Medulla oblongata (tissue), 1 donor: ENCODE measurements at regions not wholly inside any gene's neighbourhood (a gene's known extent, or its start where the extent isn't known, plus 50 kb on each side); places are given as distances from the start of the nearest gene placed in this dataset.
A peak's percentile ranks its signal among the peaks of the same experiment; 100 is the strongest.

Experiments used
- DNase-seq: peaks from one replicate; pipeline ENCODE4 v3.0.0-alpha.2; 2015; ENCODE audit errors: extremely low spot score

GRCh38 chr14:39998114-39998513 lies 565.9 kb upstream of the FBXO33 start:
- DNase-seq: no peak

GRCh38 chr14:39991041-39991440 lies 558.8 kb upstream of the FBXO33 start:
- no peak for DNase-seq

GRCh38 chr14:39988939-39989338 lies 556.7 kb upstream of the FBXO33 start:
- DNase-seq: peak; percentile 58

- no peak for DNase-seq
Measured at GRCh38 chr14:39984323-39984722, 552.1 kb upstream of the FBXO33 start.

- no peak for DNase-seq
Measured at GRCh38 chr14:39977198-39977597, 545.0 kb upstream of the FBXO33 start.

- DNase-seq: no peak
Measured at GRCh38 chr14:39974036-39974435, 541.8 kb upstream of the FBXO33 start.

GRCh38 chr14:39972704-39973103 lies 540.5 kb upstream of the FBXO33 start:
- DNase-seq: no peak

GRCh38 chr14:39967885-39968284 lies 535.7 kb upstream of the FBXO33 start:
- DNase-seq: no peak

GRCh38 chr14:39957987-39958386 lies 525.8 kb upstream of the FBXO33 start:
- DNase-seq: no peak

GRCh38 chr14:39957290-39957689 lies 525.1 kb upstream of the FBXO33 start:
- no peak for DNase-seq

GRCh38 chr14:39956372-39956771 lies 524.1 kb upstream of the FBXO33 start:
- DNase-seq: no peak

- no peak for DNase-seq
Measured at GRCh38 chr14:39948235-39948634, 516.0 kb upstream of the FBXO33 start.

- no peak for DNase-seq
Measured at GRCh38 chr14:39946807-39947206, 514.6 kb upstream of the FBXO33 start.

- DNase-seq: no peak
Measured at GRCh38 chr14:39939023-39939422, 506.8 kb upstream of the FBXO33 start.

- no peak for DNase-seq
Measured at GRCh38 chr14:39912192-39913100, 480.2 kb upstream of the FBXO33 start.

- DNase-seq: no peak
Measured at GRCh38 chr14:39897657-39898056, 465.4 kb upstream of the FBXO33 start.

- no peak for DNase-seq
Measured at GRCh38 chr14:39890026-39890425, 457.8 kb upstream of the FBXO33 start.

GRCh38 chr14:39884091-39884490 lies 451.9 kb upstream of the FBXO33 start:
- DNase-seq: no peak

- DNase-seq: no peak
Measured at GRCh38 chr14:39880965-39881364, 448.7 kb upstream of the FBXO33 start.

- no peak for DNase-seq
Measured at GRCh38 chr14:39880106-39880695, 448.0 kb upstream of the FBXO33 start.

- DNase-seq: peak; percentile 9
Measured at GRCh38 chr14:39877577-39878190, 445.5 kb upstream of the FBXO33 start.

- DNase-seq: no peak
Measured at GRCh38 chr14:39876916-39877315, 444.7 kb upstream of the FBXO33 start.

GRCh38 chr14:39875028-39875427 lies 442.8 kb upstream of the FBXO33 start:
- DNase-seq: no peak
